Fibroblast of lung (primary cell): ENCODE measurements at regions not wholly inside any gene's neighbourhood (a gene's known extent, or its start where the extent isn't known, plus 50 kb on each side); places are given as distances from the start of the nearest gene placed in this dataset.

Experiments
- DNase-seq, 2 donors: peaks; one replicate each; pipeline versions ENCODE4 v3.0.0 to v3.0.0-alpha.2; 2010; ENCODE audit warnings: low read depth in 2 of 2
- H2AFZ ChIP-seq: 2 replicates; pipeline ENCODE4 v1.5.1; 2012; ENCODE audit warnings: low read length, control low read depth, inconsistent platforms
- H3K27ac ChIP-seq: 2 replicates; pipeline ENCODE4 v1.5.1; 2011; ENCODE audit warnings: low read length, control low read depth; ENCODE audit not compliant: insufficient read depth
- H3K27me3 ChIP-seq: 2 replicates; pipeline ENCODE4 v1.5.1; 2011; ENCODE audit warnings: mild to moderate bottlenecking, low read length; ENCODE audit not compliant: control insufficient read depth, insufficient read depth
- H3K36me3 ChIP-seq: 2 replicates; pipeline ENCODE4 v1.5.1; 2011; ENCODE audit warnings: low read length; ENCODE audit not compliant: control insufficient read depth, insufficient read depth
- H3K4me1 ChIP-seq: 2 replicates; pipeline ENCODE4 v1.5.1; 2011; ENCODE audit warnings: low read length; ENCODE audit not compliant: control insufficient read depth, insufficient read depth; ENCODE audit errors: extremely low read depth
- H3K4me2 ChIP-seq: 2 replicates; pipeline ENCODE4 v1.5.1; 2011; ENCODE audit warnings: low read length, control low read depth; ENCODE audit not compliant: insufficient read depth; ENCODE audit errors: extremely low read depth
- H3K4me3 ChIP-seq, 4 experiments: fragments of 200-600 bp in 1 of 4; sonication (generic) in 1 of 4; replicated peaks in 1 of 4; 2 replicates each; pipeline ENCODE4 v1.5.1; 2011 to 2016; ENCODE audit warnings: low read length in 4 of 4, low read depth in 3 of 4, mild to moderate bottlenecking in 3 of 4, control low read depth in 2 of 4, inconsistent platforms in 1 of 4, mixed read lengths in 1 of 4; ENCODE audit not compliant: insufficient read depth in 1 of 4; ENCODE audit errors: control extremely low read depth in 1 of 4
- H3K79me2 ChIP-seq: 2 replicates; pipeline ENCODE4 v1.5.1; 2012; ENCODE audit warnings: mild to moderate bottlenecking, low read length, inconsistent platforms; ENCODE audit not compliant: control insufficient read depth, insufficient read depth
- H3K9ac ChIP-seq: 2 replicates; pipeline ENCODE4 v1.5.1; 2011; ENCODE audit warnings: mild to moderate bottlenecking, low read length, control low read depth; ENCODE audit not compliant: insufficient read depth
- H3K9me3 ChIP-seq: 2 replicates; pipeline ENCODE4 v1.5.1; 2012; ENCODE audit warnings: low read depth, low read length; ENCODE audit not compliant: control insufficient read depth, insufficient read depth
- H4K20me1 ChIP-seq: 2 replicates; pipeline ENCODE4 v1.5.1; 2011; ENCODE audit warnings: low read length; ENCODE audit not compliant: control insufficient read depth, insufficient read depth; ENCODE audit errors: extremely low read depth
- EZH2 ChIP-seq: IDR thresholded peaks from 2 replicates; pipeline ENCODE4 v1.5.1; 2012; ENCODE audit warnings: low read length, control low read depth, mild to moderate bottlenecking; ENCODE audit errors: missing control alignments
- TF ChIP-seq, protein P1 (sequence below), 2 donors: IDR thresholded peaks in 1 of 2; conservative IDR thresholded peaks in 1 of 2; 1 replicate in 1 of 2; 2 replicates in 1 of 2; pipeline ENCODE4 v1.5.1; 2011 to 2012; ENCODE audit warnings: low read length in 2 of 2, control low read depth in 1 of 2, inconsistent platforms in 1 of 2, low read depth in 1 of 2, mild to moderate bottlenecking in 1 of 2

DNA sequence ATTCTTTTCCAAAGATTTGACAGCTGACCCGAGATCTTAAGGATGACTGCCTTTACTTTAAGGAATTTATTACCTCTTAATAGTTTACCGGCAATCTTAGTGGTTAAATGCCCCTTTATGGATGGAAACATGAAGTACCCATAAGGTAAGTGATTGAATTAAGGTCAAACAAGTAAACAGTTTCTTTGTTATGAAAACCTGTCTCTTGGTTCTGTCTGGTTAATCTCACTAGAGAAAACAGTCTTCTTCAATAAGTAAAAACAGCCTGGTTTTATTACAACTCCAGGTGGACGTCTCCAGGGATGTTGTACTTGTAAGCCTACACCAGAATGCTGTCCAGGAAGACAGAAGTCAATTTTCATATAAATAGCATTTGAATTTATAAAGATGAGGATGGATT is 161.8 kb upstream of the MTPN start:
- H3K27ac ChIP-seq, result no peak overlapping the region
- TF ChIP-seq, protein P1, sequence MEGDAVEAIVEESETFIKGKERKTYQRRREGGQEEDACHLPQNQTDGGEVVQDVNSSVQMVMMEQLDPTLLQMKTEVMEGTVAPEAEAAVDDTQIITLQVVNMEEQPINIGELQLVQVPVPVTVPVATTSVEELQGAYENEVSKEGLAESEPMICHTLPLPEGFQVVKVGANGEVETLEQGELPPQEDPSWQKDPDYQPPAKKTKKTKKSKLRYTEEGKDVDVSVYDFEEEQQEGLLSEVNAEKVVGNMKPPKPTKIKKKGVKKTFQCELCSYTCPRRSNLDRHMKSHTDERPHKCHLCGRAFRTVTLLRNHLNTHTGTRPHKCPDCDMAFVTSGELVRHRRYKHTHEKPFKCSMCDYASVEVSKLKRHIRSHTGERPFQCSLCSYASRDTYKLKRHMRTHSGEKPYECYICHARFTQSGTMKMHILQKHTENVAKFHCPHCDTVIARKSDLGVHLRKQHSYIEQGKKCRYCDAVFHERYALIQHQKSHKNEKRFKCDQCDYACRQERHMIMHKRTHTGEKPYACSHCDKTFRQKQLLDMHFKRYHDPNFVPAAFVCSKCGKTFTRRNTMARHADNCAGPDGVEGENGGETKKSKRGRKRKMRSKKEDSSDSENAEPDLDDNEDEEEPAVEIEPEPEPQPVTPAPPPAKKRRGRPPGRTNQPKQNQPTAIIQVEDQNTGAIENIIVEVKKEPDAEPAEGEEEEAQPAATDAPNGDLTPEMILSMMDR (conservative IDR thresholded peaks at IDR 0.05 in 1 of 2, IDR thresholded peaks at IDR 0.05 in 1 of 2; ENCODE audit: low read depth in 1 of 2, low read length in 2 of 2), result no peak
- TF ChIP-seq EZH2, result no peak
- no peaks in the 10 kb centered on the region for H3K9me3 ChIP-seq
- no peak for DNase-seq
- H4K20me1 ChIP-seq, result no peaks in the 10 kb centered on the region
- H3K79me2 ChIP-seq, result no peaks in the 10 kb centered on the region
- H2AFZ ChIP-seq, result no peak overlapping the region
- H3K27me3 ChIP-seq, result no peaks in the 10 kb centered on the region
- H3K4me2 ChIP-seq, result no peak overlapping the region
- H3K4me3 ChIP-seq, result no peak overlapping the region
- H3K36me3 ChIP-seq, result no peaks in the 10 kb centered on the region
- H3K4me1 ChIP-seq, result peaks cover 3% of the 10 kb centered on the region
- H3K9ac ChIP-seq, result no peak overlapping the region

DNA sequence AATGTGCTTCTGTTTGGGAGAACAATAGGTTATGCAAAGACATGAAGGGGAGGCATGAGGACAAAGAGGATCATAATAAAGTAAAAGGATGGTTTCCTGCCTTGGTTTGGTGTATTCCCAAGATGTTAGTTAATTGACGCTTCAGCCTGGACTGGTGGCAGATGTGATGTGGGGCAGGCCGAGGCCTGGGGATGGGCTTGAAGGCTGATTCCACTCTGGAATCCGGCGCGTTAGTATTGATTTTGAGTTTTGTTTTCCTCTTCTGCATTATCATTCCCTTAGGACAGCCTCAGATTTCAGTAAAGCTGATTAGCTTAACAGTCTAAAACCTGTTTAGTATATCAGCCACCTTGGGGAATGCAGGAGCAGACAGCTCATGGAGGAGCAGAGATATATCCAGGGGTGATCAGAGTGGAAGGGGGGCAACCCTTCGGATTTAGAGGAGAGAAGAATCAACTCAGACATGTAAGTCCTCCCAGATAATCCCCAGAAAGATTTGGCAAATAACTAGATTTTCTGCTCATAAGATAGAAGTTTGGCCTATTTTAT is 159.8 kb upstream of the MTPN start:
- Histone ChIP-seq H4K20me1 (no peaks in the 10 kb centered on the region), H2AFZ (no peak overlapping the region), H3K27me3 (no peaks in the 10 kb centered on the region), H3K4me2 (no peak overlapping the region), H3K9me3 (no peaks in the 10 kb centered on the region), H3K4me1 (peaks cover 3% of the 10 kb centered on the region), H3K27ac (no peak overlapping the region), H3K36me3 (no peaks in the 10 kb centered on the region), H3K9ac (no peak overlapping the region), H3K79me2 (no peaks in the 10 kb centered on the region), H3K4me3 (no peak overlapping the region)
- no peak for DNase-seq
- TF ChIP-seq, protein P1 (conservative IDR thresholded peaks at IDR 0.05 in 1 of 2, IDR thresholded peaks at IDR 0.05 in 1 of 2; ENCODE audit: low read depth in 1 of 2, low read length in 2 of 2), result no peak
- no peak for TF ChIP-seq EZH2

DNA sequence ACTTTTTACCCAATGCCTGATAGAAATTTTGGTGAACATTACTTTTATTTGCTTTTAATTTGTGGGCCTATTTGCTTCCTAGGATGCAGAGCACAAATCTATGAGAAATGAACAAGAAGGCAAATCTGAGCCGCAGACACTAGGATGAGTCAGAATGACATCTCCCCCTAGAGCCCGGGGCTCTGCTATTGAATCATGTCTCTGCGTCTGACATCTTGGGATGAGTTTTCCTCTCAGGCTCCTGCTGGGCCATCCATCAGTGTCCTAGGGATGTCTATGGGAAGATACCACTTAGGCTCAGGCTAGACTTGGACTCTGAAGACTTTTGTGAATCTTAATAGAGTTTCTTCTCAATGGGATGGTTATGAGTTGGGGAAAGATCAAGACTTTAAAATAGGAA is 157.3 kb upstream of the MTPN start:
- TF ChIP-seq, protein P1 (conservative IDR thresholded peaks at IDR 0.05 in 1 of 2, IDR thresholded peaks at IDR 0.05 in 1 of 2; ENCODE audit: low read depth in 1 of 2, low read length in 2 of 2), result no peak
- TF ChIP-seq EZH2, result no peak

More for the DNA sequence above, 157.3 kb upstream of the MTPN start:
- H4K20me1 ChIP-seq, result no peaks in the 10 kb centered on the region
- H3K9me3 ChIP-seq, result no peaks in the 10 kb centered on the region
- no peak overlapping the region for H3K9ac ChIP-seq
- no peak overlapping the region for H2AFZ ChIP-seq
- no peaks in the 10 kb centered on the region for H3K27me3 ChIP-seq
- DNase-seq, result peak; percentile 19 to 53
- H3K4me3 ChIP-seq, result no peak overlapping the region
- H3K79me2 ChIP-seq, result no peaks in the 10 kb centered on the region
- no peaks in the 10 kb centered on the region for H3K36me3 ChIP-seq
- no peak overlapping the region for H3K4me2 ChIP-seq
- peaks cover 3% of the 10 kb centered on the region for H3K4me1 ChIP-seq
- no peak overlapping the region for H3K27ac ChIP-seq
